OCI-LY3 (cell line): ENCODE measurements at regions not wholly inside any gene's neighbourhood (a gene's known extent, or its start where the extent isn't known, plus 50 kb on each side); places are given as distances from the start of the nearest gene placed in this dataset.

Source experiments
- H2AFZ ChIP-seq: fragments of 200-600, 300-600 bp; shearing (Covaris generic); 2 replicates; pipeline ENCODE4 v1.6.0; 2014; ENCODE audit warnings: antibody characterized with exemption, low read depth, low read length
- H3K27ac ChIP-seq: fragments of 200-600, 300-600 bp; sonication (generic); 2 replicates; pipeline ENCODE4 v1.5.1; 2014; ENCODE audit warnings: mild to moderate bottlenecking, low read length, moderate library complexity, mixed read lengths
- H3K27me3 ChIP-seq: fragments of 200-600, 300-600 bp; sonication (generic); 2 replicates; pipeline ENCODE4 v1.6.1; 2014; ENCODE audit warnings: low read depth, low read length, mixed read lengths
- H3K36me3 ChIP-seq: fragments of 200-600, 300-600 bp; sonication (generic); replicated peaks from 2 replicates; pipeline ENCODE3; 2014; ENCODE audit warnings: low read depth, low read length, mixed read lengths
- H3K4me1 ChIP-seq: fragments of 300-600, 200-600 bp; sonication (generic); 2 replicates; pipeline ENCODE4 v1.6.1; 2014; ENCODE audit warnings: low read length, mixed read lengths
- H3K4me2 ChIP-seq: fragments of 200-600, 300-600 bp; sonication (generic); 2 replicates; pipeline ENCODE4 v1.6.1; 2014; ENCODE audit warnings: low read length, mixed read lengths
- H3K4me3 ChIP-seq: fragments of 300-600, 200-600 bp; sonication (generic); 2 replicates; pipeline ENCODE4 v1.5.1; 2014; ENCODE audit warnings: antibody characterized with exemption, mild to moderate bottlenecking, low read length, moderate library complexity
- H3K79me2 ChIP-seq: fragments of 300-600, 200-600 bp; shearing (Covaris generic); 2 replicates; pipeline ENCODE4 v1.6.1; 2014; ENCODE audit warnings: mild to moderate bottlenecking, low read length, mixed read lengths
- H3K9ac ChIP-seq: fragments of 300-600, 200-600 bp; shearing (Covaris generic); 2 replicates; pipeline ENCODE4 v1.6.0; 2014; ENCODE audit warnings: mild to moderate bottlenecking, low read length, moderate library complexity
- H3K9me3 ChIP-seq: fragments of 200-600, 300-600 bp; shearing (Covaris generic); 2 replicates; pipeline ENCODE4 v1.6.1; 2014; ENCODE audit warnings: low read length, mixed read lengths; ENCODE audit not compliant: insufficient read depth
- H4K20me1 ChIP-seq: fragments of 200-600, 300-600 bp; sonication (generic); 2 replicates; pipeline ENCODE4 v1.6.1; 2016; ENCODE audit warnings: low read length, mixed read lengths; ENCODE audit not compliant: insufficient read depth
- EZH2phosphoT487 ChIP-seq: fragments of 200-600 bp; shearing (Covaris generic); IDR thresholded peaks from 2 replicates; pipeline ENCODE4 v1.6.1; 2018; ENCODE audit warnings: antibody characterized with exemption, mixed run types, low read depth
- TF ChIP-seq, protein P1 (sequence below): fragments of 200-600, 300-600 bp; sonication (generic); IDR thresholded peaks from 2 replicates; pipeline ENCODE4 v1.5.1; 2014; ENCODE audit warnings: antibody characterized with exemption, low read length, low read depth

DNA sequence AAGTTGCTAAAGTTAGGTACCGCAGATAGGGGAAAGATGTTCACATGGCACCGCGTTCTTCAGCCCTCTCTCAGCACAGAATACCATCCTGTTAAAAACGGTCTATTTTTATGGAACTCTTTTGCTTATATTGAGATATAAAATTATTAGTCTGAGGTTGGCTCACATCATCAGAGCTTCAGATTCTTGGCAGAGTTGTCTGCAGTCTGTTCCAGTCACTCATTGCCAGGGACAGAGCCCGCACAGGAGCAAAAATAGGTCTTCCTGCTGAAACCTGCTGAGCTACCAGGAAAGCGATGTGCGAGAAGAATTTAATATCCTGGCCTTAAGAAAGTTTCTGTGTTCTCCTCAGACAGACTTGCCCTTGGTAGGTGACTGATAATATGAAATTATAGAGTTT is 249.8 kb downstream of the VRK1 start:
- H3K4me1 ChIP-seq, result no peaks in the 10 kb centered on the region
- no peak overlapping the region for H3K27ac ChIP-seq
- H4K20me1 ChIP-seq, result no peaks in the 10 kb centered on the region
- no peaks in the 10 kb centered on the region for H3K27me3 ChIP-seq
- no peaks in the 10 kb centered on the region for H3K9me3 ChIP-seq
- H3K79me2 ChIP-seq, result no peaks in the 10 kb centered on the region
- no peak overlapping the region for H3K4me2 ChIP-seq
- no peak for TF ChIP-seq EZH2phosphoT487
- TF ChIP-seq, protein P1, sequence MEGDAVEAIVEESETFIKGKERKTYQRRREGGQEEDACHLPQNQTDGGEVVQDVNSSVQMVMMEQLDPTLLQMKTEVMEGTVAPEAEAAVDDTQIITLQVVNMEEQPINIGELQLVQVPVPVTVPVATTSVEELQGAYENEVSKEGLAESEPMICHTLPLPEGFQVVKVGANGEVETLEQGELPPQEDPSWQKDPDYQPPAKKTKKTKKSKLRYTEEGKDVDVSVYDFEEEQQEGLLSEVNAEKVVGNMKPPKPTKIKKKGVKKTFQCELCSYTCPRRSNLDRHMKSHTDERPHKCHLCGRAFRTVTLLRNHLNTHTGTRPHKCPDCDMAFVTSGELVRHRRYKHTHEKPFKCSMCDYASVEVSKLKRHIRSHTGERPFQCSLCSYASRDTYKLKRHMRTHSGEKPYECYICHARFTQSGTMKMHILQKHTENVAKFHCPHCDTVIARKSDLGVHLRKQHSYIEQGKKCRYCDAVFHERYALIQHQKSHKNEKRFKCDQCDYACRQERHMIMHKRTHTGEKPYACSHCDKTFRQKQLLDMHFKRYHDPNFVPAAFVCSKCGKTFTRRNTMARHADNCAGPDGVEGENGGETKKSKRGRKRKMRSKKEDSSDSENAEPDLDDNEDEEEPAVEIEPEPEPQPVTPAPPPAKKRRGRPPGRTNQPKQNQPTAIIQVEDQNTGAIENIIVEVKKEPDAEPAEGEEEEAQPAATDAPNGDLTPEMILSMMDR, result no peak
- no peak overlapping the region for H3K9ac ChIP-seq
- no peak overlapping the region for H3K4me3 ChIP-seq
- H3K36me3 ChIP-seq, result no peaks in the 10 kb centered on the region
- H2AFZ ChIP-seq, result no peak overlapping the region

DNA sequence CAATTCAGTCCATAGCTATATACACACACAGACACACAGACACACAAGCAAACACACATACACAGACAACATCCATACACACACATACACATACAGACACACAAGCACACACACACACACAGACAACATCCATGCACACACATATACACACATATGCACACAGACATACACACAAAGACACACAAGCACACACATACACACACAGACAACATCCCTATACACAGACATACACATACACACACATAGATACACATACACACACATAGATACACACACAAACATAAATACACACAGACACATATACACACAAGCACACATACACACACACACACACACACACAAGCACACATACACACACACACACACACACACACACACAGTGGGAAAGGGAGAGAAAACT is 254.8 kb downstream of the VRK1 start:
- Histone ChIP-seq H4K20me1 (no peaks in the 10 kb centered on the region), H2AFZ (no peak overlapping the region), H3K9me3 (no peaks in the 10 kb centered on the region), H3K9ac (no peak overlapping the region), H3K79me2 (no peaks in the 10 kb centered on the region), H3K36me3 (no peaks in the 10 kb centered on the region), H3K4me2 (no peak overlapping the region), H3K27me3 (no peaks in the 10 kb centered on the region), H3K27ac (no peak overlapping the region), H3K4me3 (no peak overlapping the region), H3K4me1 (no peaks in the 10 kb centered on the region)
- TF ChIP-seq, protein P1, result no peak
- no peak for TF ChIP-seq EZH2phosphoT487

DNA sequence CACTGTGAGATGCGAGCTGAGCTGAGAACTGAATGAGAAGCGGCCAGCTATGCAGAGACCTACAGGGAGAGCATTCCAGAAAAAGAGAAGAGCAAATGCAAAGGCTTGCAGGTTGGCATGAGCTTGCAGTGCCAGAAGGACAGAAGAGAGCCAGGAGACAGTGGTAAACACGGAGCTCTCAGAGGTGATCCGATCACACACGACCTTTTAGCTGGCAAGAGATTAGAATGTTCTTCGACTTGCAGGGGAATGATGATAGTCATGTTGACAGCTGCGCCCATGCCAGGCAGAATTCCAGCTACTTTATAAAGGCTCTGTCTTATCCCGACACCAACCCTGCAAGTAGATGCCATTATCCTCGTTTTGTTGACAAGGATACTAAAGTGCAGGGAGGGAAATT is 256.8 kb downstream of the VRK1 start:
- no peak for TF ChIP-seq EZH2phosphoT487
- TF ChIP-seq, protein P1, result no peak

DNA sequence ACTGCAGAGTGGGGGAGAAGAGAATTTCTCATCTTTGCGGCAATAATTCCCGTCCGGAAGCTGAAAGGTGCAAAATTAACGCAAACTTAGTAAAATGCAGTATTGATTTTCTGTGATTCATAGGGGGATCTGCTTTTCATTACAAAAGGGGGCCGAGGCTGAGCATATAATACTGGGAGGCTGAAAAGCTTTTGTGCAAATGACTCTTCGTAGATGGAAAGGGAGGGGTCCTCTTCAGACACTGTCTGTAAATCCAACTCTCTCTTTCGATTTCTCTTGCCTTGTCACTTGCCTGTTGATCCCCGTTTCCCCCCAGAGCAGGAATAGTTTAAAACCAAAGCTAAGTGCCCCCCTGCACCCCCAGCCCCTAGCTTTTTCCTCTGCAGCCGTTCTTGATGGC is 258.2 kb downstream of the VRK1 start:
- no peak overlapping the region for H3K27ac ChIP-seq
- H3K4me3 ChIP-seq, result no peak overlapping the region
- H2AFZ ChIP-seq, result no peak overlapping the region
- H3K79me2 ChIP-seq, result no peaks in the 10 kb centered on the region
- H3K9ac ChIP-seq, result no peak overlapping the region
- H4K20me1 ChIP-seq, result no peaks in the 10 kb centered on the region
- H3K36me3 ChIP-seq, result no peaks in the 10 kb centered on the region
- H3K4me1 ChIP-seq, result no peaks in the 10 kb centered on the region
- H3K4me2 ChIP-seq, result no peak overlapping the region
- H3K27me3 ChIP-seq, result no peaks in the 10 kb centered on the region
- H3K9me3 ChIP-seq, result no peaks in the 10 kb centered on the region
- TF ChIP-seq, protein P1, result no peak
- no peak for TF ChIP-seq EZH2phosphoT487

More for the DNA sequence above, 256.8 kb downstream of the VRK1 start:
- no peaks in the 10 kb centered on the region for H3K27me3 ChIP-seq
- H2AFZ ChIP-seq, result no peak overlapping the region
- no peaks in the 10 kb centered on the region for H3K4me1 ChIP-seq
- H3K9me3 ChIP-seq, result no peaks in the 10 kb centered on the region
- no peak overlapping the region for H3K9ac ChIP-seq
- no peak overlapping the region for H3K27ac ChIP-seq
- no peak overlapping the region for H3K4me2 ChIP-seq
- no peaks in the 10 kb centered on the region for H3K79me2 ChIP-seq
- H3K36me3 ChIP-seq, result no peaks in the 10 kb centered on the region
- H4K20me1 ChIP-seq, result no peaks in the 10 kb centered on the region
- H3K4me3 ChIP-seq, result no peak overlapping the region
